ENCODE measurements at regions not wholly inside any gene's neighbourhood (a gene's known extent, or its start where the extent isn't known, plus 50 kb on each side); places are given as distances from the start of the nearest gene placed in this dataset.
"Not testable (repeated sequence)": the region's sequence is repeated elsewhere in the genome, so short reads cannot be mapped to it uniquely, and the experiment has no call there.

- H3K36me3 ChIP-seq (ENCODE audit: low read length), result no peaks in the 10 kb centered on the region
- H3K27me3 ChIP-seq (ENCODE audit: low read length), result no peaks in the 10 kb centered on the region
- no peaks in the 10 kb centered on the region for H3K79me2 ChIP-seq (ENCODE audit: insufficient read depth, low read length)
- H3K9me3 ChIP-seq (ENCODE audit: insufficient read depth, low read length), result no peaks in the 10 kb centered on the region
- H3K27ac ChIP-seq (ENCODE audit: low read depth, low read length), result no peak overlapping the region
- no peaks in the 10 kb centered on the region for H3K9me2 ChIP-seq (replicated peaks; ENCODE audit: insufficient read depth, low read length)
- no peaks in the 10 kb centered on the region for H4K20me1 ChIP-seq (ENCODE audit: low read depth, low read length)
- no peak overlapping the region for H3K4me3 ChIP-seq (ENCODE audit: insufficient read depth, low read length, poor library complexity, severe bottlenecking)
- H3K4me2 ChIP-seq (ENCODE audit: low read depth, low read length, poor library complexity, severe bottlenecking), result no peak overlapping the region
- TF ChIP-seq CTCF (IDR thresholded peaks at IDR 0.05; ENCODE audit: insufficient read depth, low read length, poor library complexity, severe bottlenecking) (peak; percentile 77), EZH2phosphoT487 (conservative IDR thresholded peaks at IDR 0.05; ENCODE audit: low read length) (no peak)
- no peaks in the 10 kb centered on the region for H3F3A ChIP-seq (ENCODE audit: insufficient read depth)
- H2AFZ ChIP-seq (ENCODE audit: low read depth, low read length, severe bottlenecking), result no peak overlapping the region
- no peak overlapping the region for H3K9ac ChIP-seq (ENCODE audit: low read length)
Observed at GRCh38 chr14:99995700-99996356, 69.4 kb upstream of the EVL start.

GRCh38 chr14:99996951-99997571 lies 68.2 kb upstream of the EVL start:
- TF ChIP-seq CTCF (IDR thresholded peaks at IDR 0.05; ENCODE audit: insufficient read depth, low read length, poor library complexity, severe bottlenecking) (no peak), EZH2phosphoT487 (conservative IDR thresholded peaks at IDR 0.05; ENCODE audit: low read length) (no peak)
- H3K4me3 ChIP-seq (ENCODE audit: insufficient read depth, low read length, poor library complexity, severe bottlenecking), result no peak overlapping the region
- H3K9me2 ChIP-seq (replicated peaks; ENCODE audit: insufficient read depth, low read length), result no peaks in the 10 kb centered on the region
- no peak overlapping the region for H3K4me2 ChIP-seq (ENCODE audit: low read depth, low read length, poor library complexity, severe bottlenecking)
- H3K9me3 ChIP-seq (ENCODE audit: insufficient read depth, low read length), result peaks cover 6% of the 10 kb centered on the region; the same call in 1 of the 2 replicates
- H3K36me3 ChIP-seq (ENCODE audit: low read length), result no peaks in the 10 kb centered on the region
- no peaks in the 10 kb centered on the region for H3F3A ChIP-seq (ENCODE audit: insufficient read depth)
- H2AFZ ChIP-seq (ENCODE audit: low read depth, low read length, severe bottlenecking), result no peak overlapping the region
- no peak overlapping the region for H3K27ac ChIP-seq (ENCODE audit: low read depth, low read length)
- H3K79me2 ChIP-seq (ENCODE audit: insufficient read depth, low read length), result no peaks in the 10 kb centered on the region
- no peak overlapping the region for H3K9ac ChIP-seq (ENCODE audit: low read length)
- no peaks in the 10 kb centered on the region; the same call in 1 of the 2 replicates for H3K27me3 ChIP-seq (ENCODE audit: low read length)
- no peaks in the 10 kb centered on the region for H4K20me1 ChIP-seq (ENCODE audit: low read depth, low read length)

DNA sequence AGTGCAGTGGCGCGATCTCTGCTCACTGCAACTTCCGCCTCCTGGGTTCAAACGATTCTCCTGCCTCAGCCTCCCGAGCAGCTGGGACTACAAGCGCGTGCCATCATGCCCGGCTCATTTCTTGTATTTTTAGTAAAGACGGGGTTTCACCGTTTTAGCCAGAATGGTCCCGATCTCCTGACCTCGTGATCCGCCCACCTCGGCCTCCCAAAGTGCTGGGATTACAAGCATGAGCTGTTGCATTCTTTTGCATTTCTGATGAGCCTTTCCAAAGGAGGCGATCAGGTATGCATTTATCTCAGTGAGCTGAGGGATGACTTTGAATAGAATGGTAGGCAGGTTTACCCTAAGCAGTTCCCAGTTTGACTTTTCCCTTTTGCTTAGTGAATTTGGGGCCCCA lies 64.8 kb upstream of the EVL start:
- not testable (repeated sequence) for H3K4me2 ChIP-seq (ENCODE audit: low read depth, low read length, poor library complexity, severe bottlenecking); H4K20me1 ChIP-seq (ENCODE audit: low read depth, low read length); H3K9me2 ChIP-seq (replicated peaks; ENCODE audit: insufficient read depth, low read length); H3K4me3 ChIP-seq (ENCODE audit: insufficient read depth, low read length, poor library complexity, severe bottlenecking); H3K9ac ChIP-seq (ENCODE audit: low read length); H3K36me3 ChIP-seq (ENCODE audit: low read length); H2AFZ ChIP-seq (ENCODE audit: low read depth, low read length, severe bottlenecking); H3F3A ChIP-seq (ENCODE audit: insufficient read depth); H3K79me2 ChIP-seq (ENCODE audit: insufficient read depth, low read length); H3K27ac ChIP-seq (ENCODE audit: low read depth, low read length); H3K27me3 ChIP-seq (ENCODE audit: low read length)
- H3K9me3 ChIP-seq (ENCODE audit: insufficient read depth, low read length), result peaks cover 20% of the 10 kb centered on the region; the same call in 1 of the 2 replicates

DNA sequence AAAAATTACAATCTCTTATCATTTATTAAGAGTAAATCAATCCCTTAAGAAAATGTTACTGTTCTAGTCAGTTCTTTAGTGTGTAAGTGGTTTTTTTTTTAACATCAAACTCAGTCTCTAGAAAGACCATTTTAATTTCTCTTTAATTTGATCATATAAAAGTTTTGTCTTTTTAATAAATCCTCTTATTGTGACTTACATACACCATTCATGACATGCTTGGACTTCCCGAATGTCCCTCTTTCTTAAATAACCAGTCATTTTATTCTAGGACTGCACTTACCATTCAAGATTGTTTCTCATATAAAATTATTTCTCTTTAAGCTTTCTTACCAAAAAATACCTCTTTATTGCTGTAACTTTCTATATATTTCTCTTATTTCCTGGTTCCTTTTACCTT lies 60.8 kb upstream of the EVL start:
- H3K9me2 ChIP-seq (replicated peaks; ENCODE audit: insufficient read depth, low read length), result no peaks in the 10 kb centered on the region
- H3K4me3 ChIP-seq (ENCODE audit: insufficient read depth, low read length, poor library complexity, severe bottlenecking), result no peak overlapping the region
- H3K9me3 ChIP-seq (ENCODE audit: insufficient read depth, low read length), result peaks cover 24% of the 10 kb centered on the region; the same call in 1 of the 2 replicates
- no peak overlapping the region for H3K4me2 ChIP-seq (ENCODE audit: low read depth, low read length, poor library complexity, severe bottlenecking)
- no peak overlapping the region for H3K9ac ChIP-seq (ENCODE audit: low read length)
- no peaks in the 10 kb centered on the region for H4K20me1 ChIP-seq (ENCODE audit: low read depth, low read length)
- no peaks in the 10 kb centered on the region for H3K79me2 ChIP-seq (ENCODE audit: insufficient read depth, low read length)
- TF ChIP-seq CTCF (IDR thresholded peaks at IDR 0.05; ENCODE audit: insufficient read depth, low read length, poor library complexity, severe bottlenecking) (no peak), EZH2phosphoT487 (conservative IDR thresholded peaks at IDR 0.05; ENCODE audit: low read length) (no peak)
- no peak overlapping the region for H2AFZ ChIP-seq (ENCODE audit: low read depth, low read length, severe bottlenecking)
- no peaks in the 10 kb centered on the region for H3K36me3 ChIP-seq (ENCODE audit: low read length)
- H3F3A ChIP-seq (ENCODE audit: insufficient read depth), result no peaks in the 10 kb centered on the region
- no peaks in the 10 kb centered on the region; the same call in 1 of the 2 replicates for H3K27me3 ChIP-seq (ENCODE audit: low read length)
- no peak overlapping the region for H3K27ac ChIP-seq (ENCODE audit: low read depth, low read length)

Measured in SU-DHL-6 (cell line).